ENCODE measurements at regions not wholly inside any gene's neighbourhood (a gene's known extent, or its start where the extent isn't known, plus 50 kb on each side); places are given as distances from the start of the nearest gene placed in this dataset.

GRCh38 chr14:55942826-55943225 lies 175.4 kb upstream of the PELI2 start:
- Histone ChIP-seq H3K4me2 (ENCODE audit: insufficient read depth, low read length) (no peak overlapping the region), H3K27ac (ENCODE audit: insufficient read depth, low read depth, low read length) (no peak overlapping the region), H3K4me1 (ENCODE audit: control insufficient read depth, extremely low read depth, insufficient read depth, low read length) (no peaks in the 10 kb centered on the region), H3K27me3 (ENCODE audit: control insufficient read depth in 2 of 2, insufficient read depth in 2 of 2, low read length in 2 of 2) (peaks cover 4 to 5% of the 10 kb centered on the region in 2 experiments), H4K20me1 (replicated peaks; ENCODE audit: control insufficient read depth, extremely low read depth, insufficient read depth, low read length) (no peaks in the 10 kb centered on the region), H3K9me1 (replicated peaks; ENCODE audit: control insufficient read depth, extremely low read depth, insufficient read depth, low read length) (no peaks in the 10 kb centered on the region), H3K79me2 (ENCODE audit: control insufficient read depth, insufficient read depth, low read length) (no peaks in the 10 kb centered on the region), H3K9ac (replicated peaks; ENCODE audit: extremely low read depth, insufficient read depth, low read length) (no peak overlapping the region), H3K9me3 (replicated peaks; ENCODE audit: control insufficient read depth, insufficient read depth, low read length) (no peaks in the 10 kb centered on the region), H2AFZ (ENCODE audit: low read depth, low read length) (no peak overlapping the region), H3K4me3 (replicated peaks in 1 of 3; ENCODE audit: insufficient read depth in 1 of 3, low read depth in 1 of 3, low read length in 3 of 3) (no peak overlapping the region), H3K36me3 (ENCODE audit: control insufficient read depth in 2 of 2, extremely low read depth in 1 of 2, insufficient read depth in 2 of 2, low read length in 2 of 2) (no peaks in the 10 kb centered on the region)
- TF ChIP-seq MYC (IDR thresholded peaks at IDR 0.05; ENCODE audit: low read depth, low read length), result no peak
- no peak for TF ChIP-seq GATA2 (IDR thresholded peaks at IDR 0.05; ENCODE audit: insufficient read depth, insufficient read length, low read depth, low read length)
- no peak for TF ChIP-seq FOS (IDR thresholded peaks at IDR 0.05; ENCODE audit: borderline replicate concordance, insufficient read depth, low read length)
- TF ChIP-seq EZH2 (IDR thresholded peaks at IDR 0.05; ENCODE audit: borderline replicate concordance, low read depth, low read length, severe bottlenecking), result no peak
- no peak for TF ChIP-seq POLR2AphosphoS5 (IDR thresholded peaks at IDR 0.05; ENCODE audit: insufficient read depth, low read depth, low read length)
- TF ChIP-seq CTCF (IDR thresholded peaks at IDR 0.05; ENCODE audit: extremely low read depth in 1 of 2, insufficient read depth in 1 of 2, low read depth in 1 of 2, low read length in 2 of 2), result no peak
- no peak for TF ChIP-seq POLR2A (IDR thresholded peaks at IDR 0.05; ENCODE audit: low read depth, low read length)
- TF ChIP-seq, protein P1, sequence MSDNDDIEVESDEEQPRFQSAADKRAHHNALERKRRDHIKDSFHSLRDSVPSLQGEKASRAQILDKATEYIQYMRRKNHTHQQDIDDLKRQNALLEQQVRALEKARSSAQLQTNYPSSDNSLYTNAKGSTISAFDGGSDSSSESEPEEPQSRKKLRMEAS (IDR thresholded peaks at IDR 0.05; ENCODE audit: insufficient read depth, insufficient read length), result no peak
- TF ChIP-seq JUN (IDR thresholded peaks at IDR 0.05; ENCODE audit: borderline replicate concordance, insufficient read depth, insufficient read length, low read depth), result no peak
- no peak for FAIRE-seq
- no peak for DNase-seq (ENCODE audit: low read depth, low spot score)
- CTCF ChIA-PET, result interaction anchor here (1.6 kb wide), 1 partner anchor 17 kb away, joined by 3 read pairs; no protein-coding TSS in a partner anchor
- dilution Hi-C loops (cut with MboI; ENCODE audit: extremely low pct_ligation_motif_present, low sequenced_read_pairs) (no loop called here), intact Hi-C loops (cut with micrococcal nuclease) (no loop called here)
- POLR2A ChIA-PET, result no interaction called here
- no TSS peak for BruUV-seq (replicated peaks)
